Activated CD4-positive, alpha-beta memory T cell treated with anti-CD3 and anti-CD28 coated beads for 36 hours (primary cell): ENCODE measurements at regions not wholly inside any gene's neighbourhood (a gene's known extent, or its start where the extent isn't known, plus 50 kb on each side); places are given as distances from the start of the nearest gene placed in this dataset.

Source experiments
- CTCF ChIA-PET: fragments of 350-600 bp; sonication (Branson Sonifier 250); formaldehyde crosslinking; loops from one replicate; lab custom pipeline; 2021; ENCODE audit warnings: antibody characterized with exemption, inconsistent platforms; lab: Charles Lee
- POLR2A ChIA-PET: fragments of 350-600 bp; sonication (Branson Sonifier 250); formaldehyde crosslinking; loops from one replicate; lab custom pipeline; 2021; ENCODE audit warnings: antibody characterized with exemption; lab: Charles Lee
- DNase-seq: peaks from one replicate; pipeline ENCODE4 v3.0.0-alpha.2; 2020
- H3K27ac Mint-ChIP-seq: one replicate; pipeline ENCODE4 v1.8.0; 2021; ENCODE audit warnings: mixed read lengths
- H3K27me3 Mint-ChIP-seq: one replicate; pipeline ENCODE4 v1.8.0; 2021; ENCODE audit warnings: mixed read lengths
- H3K36me3 Mint-ChIP-seq: one replicate; pipeline ENCODE4 v1.8.0; 2021; ENCODE audit warnings: mixed read lengths
- H3K4me1 Mint-ChIP-seq: one replicate; pipeline ENCODE4 v1.8.0; 2021; ENCODE audit warnings: low read depth, mixed read lengths
- H3K4me3 Mint-ChIP-seq: one replicate; pipeline ENCODE4 v1.8.0; 2021; ENCODE audit warnings: mild to moderate bottlenecking, mixed read lengths
- H3K9me3 Mint-ChIP-seq: one replicate; pipeline ENCODE4 v1.8.0; 2021; ENCODE audit warnings: mixed read lengths
- intact Hi-C: fragments of 100-400 bp; cut with micrococcal nuclease; formaldehyde crosslinking; loops from one replicate; pipeline ENCODE4 v1.15.1; 2023

- no peak overlapping the region for H3K27ac Mint-ChIP-seq
- CTCF ChIA-PET, result no interaction called here
Measured at GRCh38 chr1:170306513-170306910, 160.8 kb downstream of the NTMT2 start.

DNA sequence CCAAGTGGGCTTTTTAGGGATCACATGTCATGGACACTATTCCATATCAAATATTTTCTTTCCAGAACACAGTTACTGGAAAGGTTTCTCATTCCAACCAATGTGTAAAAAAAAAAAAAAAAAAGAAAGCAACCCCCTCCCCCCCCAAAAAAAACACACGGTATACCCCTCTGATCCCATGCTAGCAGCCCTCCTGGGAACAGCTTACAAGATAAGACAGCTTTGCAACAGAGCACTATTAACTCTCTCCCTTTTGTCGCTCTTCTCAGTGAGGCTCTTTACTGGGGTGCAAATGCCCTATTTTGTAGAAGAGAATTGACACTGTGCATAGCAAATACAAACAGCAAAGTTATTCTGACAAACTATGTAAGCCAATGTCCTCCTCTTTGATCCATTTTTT is 161.2 kb downstream of the NTMT2 start:
- no peaks in the 10 kb centered on the region for H3K4me1 Mint-ChIP-seq
- DNase-seq, result no peak
- ChIA-PET POLR2A (no interaction called here), CTCF (no interaction called here)
- intact Hi-C loops, result no loop called here
- no peak overlapping the region for H3K27ac Mint-ChIP-seq
- no peak overlapping the region for H3K4me3 Mint-ChIP-seq
- peaks cover 1% of the 10 kb centered on the region for H3K27me3 Mint-ChIP-seq
- H3K9me3 Mint-ChIP-seq, result no peaks in the 10 kb centered on the region
- no peaks in the 10 kb centered on the region for H3K36me3 Mint-ChIP-seq

More at GRCh38 chr1:170306513-170306910, 160.8 kb downstream of the NTMT2 start:
- Mint-ChIP-seq H3K4me3 (no peak overlapping the region), H3K4me1 (no peaks in the 10 kb centered on the region), H3K36me3 (no peaks in the 10 kb centered on the region), H3K9me3 (no peaks in the 10 kb centered on the region), H3K27me3 (peaks cover 1% of the 10 kb centered on the region)
- POLR2A ChIA-PET, result no interaction called here
- no peak for DNase-seq
- intact Hi-C loops, result no loop called here

GRCh38 chr1:170307426-170307825 is 161.7 kb downstream of the NTMT2 start:
- CTCF ChIA-PET, result no interaction called here
- DNase-seq, result no peak

DNA sequence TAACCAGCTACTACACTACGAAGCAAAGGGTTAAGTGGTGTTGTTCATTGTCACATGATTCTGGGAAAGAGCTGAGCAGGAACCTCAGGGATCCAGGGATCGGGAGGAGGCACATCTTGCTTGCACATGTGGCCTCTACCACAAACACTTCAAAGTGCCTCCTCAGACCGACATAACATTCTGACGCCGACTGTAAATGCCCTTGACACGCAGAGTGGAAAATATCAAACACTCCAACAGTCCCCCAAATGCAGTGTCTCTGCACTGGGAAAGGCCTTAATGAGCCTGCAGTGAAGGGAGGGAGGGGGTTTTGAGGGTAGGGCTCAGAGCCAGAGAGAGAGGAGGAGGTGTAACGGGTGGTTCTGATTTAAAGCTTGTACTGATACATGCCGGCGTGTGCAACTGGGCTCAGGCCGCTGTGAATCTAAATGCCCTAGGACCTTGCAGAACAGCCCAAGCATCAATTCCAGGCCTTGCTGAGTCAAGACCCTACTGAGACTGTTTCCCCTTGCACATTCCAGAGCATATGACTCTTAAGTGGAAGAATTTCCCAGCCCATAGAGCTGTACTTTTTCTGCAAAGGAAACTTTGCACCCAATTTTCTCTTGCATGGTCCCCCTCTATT is 163.7 kb downstream of the NTMT2 start:
- Mint-ChIP-seq H3K27me3 (peaks cover 1% of the 10 kb centered on the region), H3K4me1 (no peaks in the 10 kb centered on the region), H3K9me3 (no peaks in the 10 kb centered on the region), H3K36me3 (no peaks in the 10 kb centered on the region), H3K4me3 (no peak overlapping the region), H3K27ac (no peak overlapping the region)
- intact Hi-C loops, result no loop called here
- POLR2A ChIA-PET, result no interaction called here
- CTCF ChIA-PET, result no interaction called here
- no peak for DNase-seq

More at GRCh38 chr1:170307426-170307825, 161.7 kb downstream of the NTMT2 start:
- H3K27ac Mint-ChIP-seq, result no peak overlapping the region
- H3K27me3 Mint-ChIP-seq, result peaks cover 1% of the 10 kb centered on the region
- intact Hi-C loops, result no loop called here
- POLR2A ChIA-PET, result no interaction called here
- no peaks in the 10 kb centered on the region for H3K9me3 Mint-ChIP-seq
- H3K4me1 Mint-ChIP-seq, result no peaks in the 10 kb centered on the region
- H3K4me3 Mint-ChIP-seq, result no peak overlapping the region
- no peaks in the 10 kb centered on the region for H3K36me3 Mint-ChIP-seq

DNA sequence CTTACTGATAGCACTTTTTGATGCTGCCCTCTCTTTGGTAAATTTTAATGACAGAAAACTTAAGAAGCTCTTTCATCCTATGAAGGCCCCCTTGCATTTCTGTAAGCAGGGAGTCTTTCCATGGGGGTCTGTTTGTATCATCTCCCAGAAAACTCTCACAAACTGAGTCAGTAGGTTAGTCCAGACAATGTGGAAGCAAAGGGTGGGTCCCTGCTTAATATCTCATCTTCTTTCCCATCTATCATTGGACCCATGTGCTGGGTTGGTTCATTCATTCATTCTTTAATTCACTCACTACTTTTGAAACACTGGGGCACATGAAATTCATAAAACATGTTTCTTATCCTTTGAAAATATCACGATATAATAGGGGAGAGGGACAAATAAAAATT is 164.3 kb downstream of the NTMT2 start:
- Mint-ChIP-seq H3K36me3 (no peaks in the 10 kb centered on the region), H3K4me3 (no peak overlapping the region), H3K27me3 (peaks cover 1% of the 10 kb centered on the region), H3K9me3 (no peaks in the 10 kb centered on the region), H3K4me1 (no peaks in the 10 kb centered on the region), H3K27ac (no peak overlapping the region)
- CTCF ChIA-PET, result no interaction called here
- POLR2A ChIA-PET, result no interaction called here
- no peak for DNase-seq
- intact Hi-C loops, result no loop called here

GRCh38 chr1:170310951-170311350 is 165.2 kb downstream of the NTMT2 start:
- H3K27ac Mint-ChIP-seq, result no peak overlapping the region
- POLR2A ChIA-PET, result no interaction called here
- no peaks in the 10 kb centered on the region for H3K36me3 Mint-ChIP-seq
- CTCF ChIA-PET, result no interaction called here
- H3K4me3 Mint-ChIP-seq, result no peak overlapping the region
- H3K9me3 Mint-ChIP-seq, result no peaks in the 10 kb centered on the region
- intact Hi-C loops, result no loop called here
- H3K4me1 Mint-ChIP-seq, result no peaks in the 10 kb centered on the region
- no peak for DNase-seq
- peaks cover 6% of the 10 kb centered on the region for H3K27me3 Mint-ChIP-seq

DNA sequence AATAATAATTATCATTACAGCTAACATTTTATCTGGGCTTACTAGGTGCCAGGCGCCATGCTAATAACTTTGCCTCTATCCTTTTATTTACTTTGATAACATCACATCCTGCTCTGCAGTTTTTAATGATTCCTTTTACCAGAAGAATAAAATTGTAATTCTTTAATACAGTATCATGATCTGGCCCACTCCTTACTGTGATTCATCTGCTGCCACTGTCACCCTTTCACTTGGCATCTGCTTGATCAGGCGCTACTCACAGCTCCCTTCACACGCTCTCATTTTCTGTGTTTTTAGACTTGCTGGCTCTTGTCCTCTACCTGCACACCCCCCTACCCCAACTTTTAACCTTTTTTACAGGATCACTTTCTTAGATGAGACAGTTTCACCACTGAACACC is 167.5 kb downstream of the NTMT2 start:
- ChIA-PET CTCF (no interaction called here), POLR2A (no interaction called here)
- no peaks in the 10 kb centered on the region for H3K9me3 Mint-ChIP-seq
- H3K36me3 Mint-ChIP-seq, result no peaks in the 10 kb centered on the region
- no peak overlapping the region for H3K4me3 Mint-ChIP-seq
- H3K27me3 Mint-ChIP-seq, result peaks cover 6% of the 10 kb centered on the region
- no peaks in the 10 kb centered on the region for H3K4me1 Mint-ChIP-seq
- no peak overlapping the region for H3K27ac Mint-ChIP-seq
- DNase-seq, result no peak
- intact Hi-C loops, result no loop called here

GRCh38 chr1:170316270-170316669 is 170.5 kb downstream of the NTMT2 start:
- Mint-ChIP-seq H3K9me3 (no peaks in the 10 kb centered on the region), H3K4me3 (no peak overlapping the region), H3K27ac (no peak overlapping the region), H3K4me1 (no peaks in the 10 kb centered on the region), H3K36me3 (no peaks in the 10 kb centered on the region), H3K27me3 (peaks cover 6% of the 10 kb centered on the region)
- no peak for DNase-seq
- intact Hi-C loops, result no loop called here
- POLR2A ChIA-PET, result no interaction called here
- CTCF ChIA-PET, result no interaction called here

GRCh38 chr1:170318141-170318540 is 172.4 kb downstream of the NTMT2 start:
- Mint-ChIP-seq H3K4me1 (no peaks in the 10 kb centered on the region), H3K9me3 (no peaks in the 10 kb centered on the region), H3K27me3 (peaks cover 6% of the 10 kb centered on the region), H3K4me3 (no peak overlapping the region), H3K27ac (no peak overlapping the region), H3K36me3 (no peaks in the 10 kb centered on the region)
- intact Hi-C loops, result no loop called here
- CTCF ChIA-PET, result no interaction called here
- DNase-seq, result no peak
- POLR2A ChIA-PET, result no interaction called here

DNA sequence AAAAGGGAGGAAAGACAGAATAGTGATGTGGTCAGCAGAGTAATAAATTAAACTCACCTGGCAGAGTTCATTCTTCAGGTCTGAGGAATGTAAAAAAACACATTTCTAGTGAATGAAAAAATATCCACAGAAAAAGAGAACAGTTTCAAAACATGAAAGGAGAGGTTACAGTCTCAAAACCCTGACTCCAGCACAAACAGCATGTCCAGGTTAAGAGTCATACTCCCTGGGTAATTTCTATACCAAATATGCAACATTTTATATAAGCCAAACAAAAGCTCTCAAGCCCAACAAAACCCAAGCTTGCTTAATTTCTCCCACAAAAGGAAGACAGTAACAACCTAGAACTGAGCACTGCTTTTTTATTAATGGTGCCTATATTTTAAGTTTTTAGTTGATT is 173.0 kb downstream of the NTMT2 start:
- Mint-ChIP-seq H3K4me3 (no peak overlapping the region), H3K9me3 (no peaks in the 10 kb centered on the region), H3K36me3 (no peaks in the 10 kb centered on the region), H3K4me1 (no peaks in the 10 kb centered on the region), H3K27me3 (peaks cover 6% of the 10 kb centered on the region), H3K27ac (no peak overlapping the region)
- ChIA-PET POLR2A (no interaction called here), CTCF (no interaction called here)
- no peak for DNase-seq
- intact Hi-C loops, result no loop called here

DNA sequence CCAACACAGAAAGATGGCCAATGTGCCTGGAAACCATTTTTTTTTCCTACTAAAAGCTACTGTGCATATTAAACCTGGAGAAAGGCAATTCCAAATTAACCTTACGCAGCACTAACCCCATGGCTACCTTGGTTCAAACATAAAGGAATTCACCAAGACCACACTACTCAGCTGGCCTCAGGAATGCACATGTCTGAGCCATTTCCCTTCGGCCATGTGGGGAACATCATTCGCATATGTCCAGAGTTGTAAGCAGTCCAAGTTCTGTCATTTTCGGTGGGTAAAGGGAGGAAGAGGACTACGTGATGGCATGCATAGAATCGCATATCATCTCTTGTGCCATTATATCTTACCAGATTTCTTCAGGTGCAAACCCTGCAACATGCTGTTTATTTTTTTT is 175.4 kb downstream of the NTMT2 start:
- Mint-ChIP-seq H3K27ac (no peak overlapping the region), H3K4me3 (no peak overlapping the region), H3K9me3 (no peaks in the 10 kb centered on the region), H3K36me3 (no peaks in the 10 kb centered on the region), H3K4me1 (no peaks in the 10 kb centered on the region), H3K27me3 (no peaks in the 10 kb centered on the region)
- intact Hi-C loops, result no loop called here
- DNase-seq, result no peak
- POLR2A ChIA-PET, result no interaction called here
- CTCF ChIA-PET, result no interaction called here

GRCh38 chr1:170326186-170326585 is 180.4 kb downstream of the NTMT2 start:
- ChIA-PET CTCF (no interaction called here), POLR2A (no interaction called here)
- H3K27ac Mint-ChIP-seq, result no peak overlapping the region
- no peaks in the 10 kb centered on the region for H3K9me3 Mint-ChIP-seq
- no peak overlapping the region for H3K4me3 Mint-ChIP-seq
- H3K4me1 Mint-ChIP-seq, result no peaks in the 10 kb centered on the region
- no peak for DNase-seq
- H3K36me3 Mint-ChIP-seq, result no peaks in the 10 kb centered on the region
- intact Hi-C loops, result no loop called here
- peaks cover 4% of the 10 kb centered on the region for H3K27me3 Mint-ChIP-seq

DNA sequence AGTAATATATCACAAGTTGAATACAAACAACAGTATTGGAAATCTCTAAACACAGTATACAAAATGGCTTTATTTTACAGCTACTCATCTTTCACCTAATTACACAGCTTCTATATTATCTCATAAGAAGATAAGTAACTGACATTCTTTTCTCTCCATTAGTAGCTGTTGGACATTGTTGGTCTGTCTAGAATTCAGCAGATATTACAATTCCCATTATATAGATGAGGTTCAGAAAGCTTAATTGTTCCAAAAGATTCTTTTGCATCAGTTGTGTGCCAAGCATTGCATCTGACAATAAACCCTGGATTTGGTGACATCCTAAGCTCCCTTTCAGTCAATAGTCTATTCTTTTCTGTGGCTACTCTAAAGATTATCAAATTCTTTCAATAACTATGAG is 187.0 kb downstream of the NTMT2 start:
- DNase-seq, result no peak
- intact Hi-C loops, result no loop called here
- no peaks in the 10 kb centered on the region for H3K4me1 Mint-ChIP-seq
- H3K27me3 Mint-ChIP-seq, result no peaks in the 10 kb centered on the region
- no peaks in the 10 kb centered on the region for H3K36me3 Mint-ChIP-seq
- H3K4me3 Mint-ChIP-seq, result no peak overlapping the region
- POLR2A ChIA-PET, result no interaction called here
- CTCF ChIA-PET, result interaction anchor here (1.2 kb wide), 1 partner anchor 10 kb away, joined by 4 read pairs; no protein-coding TSS in a partner anchor
- H3K9me3 Mint-ChIP-seq, result no peaks in the 10 kb centered on the region
- no peak overlapping the region for H3K27ac Mint-ChIP-seq
